Neural cell (in vitro differentiated cells): ENCODE measurements at regions not wholly inside any gene's neighbourhood (a gene's known extent, or its start where the extent isn't known, plus 50 kb on each side); places are given as distances from the start of the nearest gene placed in this dataset.

Experiments used
- H2AFZ ChIP-seq: fragments of 200-600, 300-800 bp; sonication (generic), shearing (Covaris generic); 2 replicates; pipeline ENCODE4 v1.6.0; 2014; ENCODE audit warnings: low read depth, mild to moderate bottlenecking, antibody characterized with exemption, low read length, moderate library complexity
- H3F3A ChIP-seq: fragments of 200-600 bp; shearing (Covaris generic); 2 replicates; pipeline ENCODE4 v1.6.1; 2016; ENCODE audit warnings: mild to moderate bottlenecking, moderate library complexity, mixed read lengths, antibody characterized with exemption, low read length; ENCODE audit not compliant: insufficient read depth, poor library complexity, severe bottlenecking
- H3K27ac ChIP-seq: fragments of 200-600, 300-800 bp; sonication (generic), shearing (Covaris generic); 2 replicates; pipeline ENCODE4 v1.5.1; 2014; ENCODE audit warnings: mild to moderate bottlenecking, low read length, moderate library complexity
- H3K27me3 ChIP-seq: fragments of 300-800, 200-600 bp; sonication (generic), shearing (Covaris generic); 2 replicates; pipeline ENCODE4 v1.6.0; 2014; ENCODE audit warnings: mild to moderate bottlenecking, low read depth, low read length, moderate library complexity; ENCODE audit not compliant: insufficient read depth
- H3K36me3 ChIP-seq: fragments of 300-800, 200-600 bp; sonication (generic), shearing (Covaris generic); 2 replicates; pipeline ENCODE4 v1.5.1; 2014; ENCODE audit warnings: mild to moderate bottlenecking, antibody characterized with exemption, low read length, moderate library complexity; ENCODE audit not compliant: insufficient read depth
- H3K4me2 ChIP-seq: fragments of 300-800, 200-600 bp; sonication (generic), shearing (Covaris generic); 2 replicates; pipeline ENCODE4 v1.6.0; 2014; ENCODE audit warnings: mild to moderate bottlenecking, low read length
- H3K4me3 ChIP-seq: fragments of 300-800, 200-600 bp; sonication (generic), shearing (Covaris generic); 2 replicates; pipeline ENCODE4 v1.5.1; 2014; ENCODE audit warnings: mild to moderate bottlenecking, low read length, moderate library complexity
- H3K79me2 ChIP-seq: fragments of 200-600 bp; shearing (Covaris generic); replicated peaks from 2 replicates; pipeline ENCODE4 v1.6.0; 2014; ENCODE audit warnings: mild to moderate bottlenecking, low read length, moderate library complexity; ENCODE audit not compliant: insufficient read depth
- H3K9ac ChIP-seq: fragments of 300-800, 200-600 bp; sonication (generic), shearing (Covaris generic); 2 replicates; pipeline ENCODE4 v1.6.1; 2016; ENCODE audit warnings: mild to moderate bottlenecking, low read length, mixed read lengths
- H3K9me2 ChIP-seq: fragments of 200-600 bp; shearing (Covaris generic); 2 replicates; pipeline ENCODE4 v1.6.1; 2016; ENCODE audit warnings: mild to moderate bottlenecking, low read length, mixed read lengths; ENCODE audit not compliant: insufficient read depth
- H3K9me3 ChIP-seq: fragments of 200-600, 300-800 bp; sonication (generic), shearing (Covaris generic); 2 replicates; pipeline ENCODE4 v1.6.1; 2016; ENCODE audit warnings: mild to moderate bottlenecking, mixed run types, low read length, moderate library complexity, mixed read lengths
- H4K20me1 ChIP-seq: fragments of 200-600 bp; shearing (Covaris generic); 2 replicates; pipeline ENCODE4 v1.6.1; 2016; ENCODE audit warnings: mild to moderate bottlenecking, mixed run types; ENCODE audit not compliant: insufficient read depth
- CTCF ChIP-seq: fragments of 450-650 bp; IDR thresholded peaks from 2 replicates; pipeline ENCODE4 v1.5.1; 2014; ENCODE audit warnings: antibody characterized with exemption, mild to moderate bottlenecking, moderate library complexity; ENCODE audit not compliant: poor library complexity, severe bottlenecking
- EP300 ChIP-seq: fragments of 450-650 bp; conservative IDR thresholded peaks from 2 replicates; pipeline ENCODE4 v1.6.1; 2014; ENCODE audit warnings: antibody characterized with exemption, mild to moderate bottlenecking, moderate library complexity; ENCODE audit not compliant: poor library complexity, severe bottlenecking
- EZH2 ChIP-seq: fragments of 200-600, 300-800 bp; shearing (Covaris generic), sonication (generic); IDR thresholded peaks from 2 replicates; pipeline ENCODE4 v1.6.1; 2014; ENCODE audit warnings: antibody characterized with exemption, low read length, borderline replicate concordance, mild to moderate bottlenecking; ENCODE audit not compliant: insufficient read depth, poor library complexity, severe bottlenecking
- MXI1 ChIP-seq: fragments of 450-650 bp; conservative IDR thresholded peaks from 2 replicates; pipeline ENCODE4 v1.6.1; 2014; ENCODE audit warnings: antibody characterized with exemption, mild to moderate bottlenecking; ENCODE audit not compliant: poor library complexity, severe bottlenecking
- POLR2AphosphoS5 ChIP-seq: IDR thresholded peaks from 2 replicates; pipeline ENCODE4 v1.6.1; 2012
- RAD21 ChIP-seq: fragments of 450-650 bp; conservative IDR thresholded peaks from 2 replicates; pipeline ENCODE4 v1.6.1; 2014; ENCODE audit warnings: antibody characterized with exemption, mild to moderate bottlenecking, moderate library complexity
- SMC3 ChIP-seq: fragments of 450-650 bp; conservative IDR thresholded peaks from 2 replicates; pipeline ENCODE4 v1.6.1; 2014; ENCODE audit warnings: antibody characterized with exemption, mild to moderate bottlenecking, moderate library complexity; ENCODE audit not compliant: poor library complexity
- TAF1 ChIP-seq: IDR thresholded peaks from 2 replicates; pipeline ENCODE4 v1.6.1; 2012; ENCODE audit warnings: low read depth
- TF ChIP-seq, protein P1 (sequence below): IDR thresholded peaks from 2 replicates; pipeline ENCODE4 v1.6.1; 2012; ENCODE audit warnings: borderline replicate concordance

GRCh38 chrX:131816551-131817136, 206.5 kb upstream of the STK26 start:
- H3K4me3 ChIP-seq = no peak overlapping the region

DNA sequence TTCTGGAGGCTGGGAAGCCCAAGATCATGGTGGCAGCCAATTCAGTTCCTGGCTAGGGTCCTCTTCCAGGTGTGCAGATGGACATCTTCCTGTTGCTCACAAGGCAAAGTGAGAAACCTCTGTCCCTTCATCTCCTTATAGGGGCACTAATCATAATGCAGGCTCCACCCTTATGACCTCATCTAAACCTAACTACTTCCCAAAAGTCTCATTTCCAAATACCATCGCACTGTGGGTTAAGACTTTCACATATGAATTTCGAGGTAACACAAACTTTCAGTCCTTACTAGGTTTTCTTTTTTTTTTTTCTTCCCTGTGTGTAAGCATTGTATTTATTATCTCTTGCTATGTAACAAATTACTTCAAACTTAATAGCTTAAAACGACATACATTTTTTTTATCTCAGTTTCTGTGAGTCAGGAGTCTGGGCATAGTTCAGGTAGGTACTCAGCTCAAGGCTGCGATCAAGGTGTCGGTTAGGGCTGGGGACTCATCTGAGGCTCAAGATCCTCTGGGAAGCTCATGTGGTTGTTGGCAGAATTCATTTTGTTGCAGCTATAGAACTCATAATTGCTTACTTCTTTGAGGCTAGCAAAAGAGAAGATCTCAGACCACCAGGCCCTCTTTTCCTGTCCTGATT, 204.7 kb upstream of the STK26 start:
- Histone ChIP-seq H3K9ac (no peak overlapping the region), H3F3A (no peaks in the 10 kb centered on the region), H3K27me3 (no peaks in the 10 kb centered on the region), H4K20me1 (no peaks in the 10 kb centered on the region), H3K9me3 (no peaks in the 10 kb centered on the region), H2AFZ (no peak overlapping the region), H3K36me3 (no peaks in the 10 kb centered on the region), H3K9me2 (no peaks in the 10 kb centered on the region), H3K79me2 (no peaks in the 10 kb centered on the region), H3K4me2 (no peak overlapping the region), H3K4me3 (no peak overlapping the region), H3K27ac (no peak overlapping the region)
- TF ChIP-seq, protein P1, sequence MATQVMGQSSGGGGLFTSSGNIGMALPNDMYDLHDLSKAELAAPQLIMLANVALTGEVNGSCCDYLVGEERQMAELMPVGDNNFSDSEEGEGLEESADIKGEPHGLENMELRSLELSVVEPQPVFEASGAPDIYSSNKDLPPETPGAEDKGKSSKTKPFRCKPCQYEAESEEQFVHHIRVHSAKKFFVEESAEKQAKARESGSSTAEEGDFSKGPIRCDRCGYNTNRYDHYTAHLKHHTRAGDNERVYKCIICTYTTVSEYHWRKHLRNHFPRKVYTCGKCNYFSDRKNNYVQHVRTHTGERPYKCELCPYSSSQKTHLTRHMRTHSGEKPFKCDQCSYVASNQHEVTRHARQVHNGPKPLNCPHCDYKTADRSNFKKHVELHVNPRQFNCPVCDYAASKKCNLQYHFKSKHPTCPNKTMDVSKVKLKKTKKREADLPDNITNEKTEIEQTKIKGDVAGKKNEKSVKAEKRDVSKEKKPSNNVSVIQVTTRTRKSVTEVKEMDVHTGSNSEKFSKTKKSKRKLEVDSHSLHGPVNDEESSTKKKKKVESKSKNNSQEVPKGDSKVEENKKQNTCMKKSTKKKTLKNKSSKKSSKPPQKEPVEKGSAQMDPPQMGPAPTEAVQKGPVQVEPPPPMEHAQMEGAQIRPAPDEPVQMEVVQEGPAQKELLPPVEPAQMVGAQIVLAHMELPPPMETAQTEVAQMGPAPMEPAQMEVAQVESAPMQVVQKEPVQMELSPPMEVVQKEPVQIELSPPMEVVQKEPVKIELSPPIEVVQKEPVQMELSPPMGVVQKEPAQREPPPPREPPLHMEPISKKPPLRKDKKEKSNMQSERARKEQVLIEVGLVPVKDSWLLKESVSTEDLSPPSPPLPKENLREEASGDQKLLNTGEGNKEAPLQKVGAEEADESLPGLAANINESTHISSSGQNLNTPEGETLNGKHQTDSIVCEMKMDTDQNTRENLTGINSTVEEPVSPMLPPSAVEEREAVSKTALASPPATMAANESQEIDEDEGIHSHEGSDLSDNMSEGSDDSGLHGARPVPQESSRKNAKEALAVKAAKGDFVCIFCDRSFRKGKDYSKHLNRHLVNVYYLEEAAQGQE = no peak
- TF ChIP-seq MXI1 (no peak), CTCF (no peak), RAD21 (no peak), POLR2AphosphoS5 (no peak), SMC3 (no peak), EP300 (no peak), TAF1 (no peak)

More at GRCh38 chrX:131816551-131817136, 206.5 kb upstream of the STK26 start:
- Histone ChIP-seq H3K79me2 (no peaks in the 10 kb centered on the region), H3K27me3 (no peaks in the 10 kb centered on the region), H3K36me3 (no peaks in the 10 kb centered on the region), H3K9me2 (no peaks in the 10 kb centered on the region), H3F3A (no peaks in the 10 kb centered on the region), H3K9ac (no peak overlapping the region), H3K27ac (no peak overlapping the region), H2AFZ (no peak overlapping the region), H3K9me3 (no peaks in the 10 kb centered on the region), H3K4me2 (no peak overlapping the region), H4K20me1 (no peaks in the 10 kb centered on the region)
- TF ChIP-seq RAD21 = no peak
- no peak for TF ChIP-seq POLR2AphosphoS5
- TF ChIP-seq TAF1 = no peak
- no peak for TF ChIP-seq CTCF
- TF ChIP-seq, protein P1 = no peak
- TF ChIP-seq MXI1 = no peak
- no peak for TF ChIP-seq SMC3
- no peak for TF ChIP-seq EZH2
- no peak for TF ChIP-seq EP300
